ENCODE measurements at regions not wholly inside any gene's neighbourhood (a gene's known extent, or its start where the extent isn't known, plus 50 kb on each side); places are given as distances from the start of the nearest gene placed in this dataset.

- no peak for TF ChIP-seq REST (IDR thresholded peaks at IDR 0.05; ENCODE audit: unreplicated experiment)
- TF ChIP-seq POLR2AphosphoS5 (IDR thresholded peaks at IDR 0.05; ENCODE audit: low read depth): no peak
- TF ChIP-seq ZNF114 (CRISPR knock-in tag; IDR thresholded peaks at IDR 0.05): no peak
These were observed 338.6 kb downstream of the FGF9 start (continued) for GRCh38 chr13:22009500-22009899.

GRCh38 chr13:22009937-22010336 lies 339.1 kb downstream of the FGF9 start:
- ATAC-seq (no peak), DNase-seq (ENCODE audit: low spot score) (no peak)
- Histone ChIP-seq H3K4me1 (ENCODE audit: insufficient read depth) (no peaks in the 10 kb centered on the region), H3F3A (replicated peaks; ENCODE audit: low read depth) (no peaks in the 10 kb centered on the region), H3K4me2 (no peak overlapping the region), H3K4me3 (no peak overlapping the region), H3K36me3 (ENCODE audit: insufficient read depth) (no peaks in the 10 kb centered on the region), H3K79me2 (replicated peaks; ENCODE audit: insufficient read depth) (no peaks in the 10 kb centered on the region), H2AFZ (peak overlapping the region; percentile 59; the same call in 1 of the 2 replicates), H3K9me2 (ENCODE audit: insufficient read depth) (0 out of 2 replicates have a peak, but pooled peaks cover 4% of the 10 kb centered on the region), H3K27me3 (ENCODE audit: insufficient read depth) (no peaks in the 10 kb centered on the region), H3K27ac (ENCODE audit: low read depth) (no peak overlapping the region), H4K20me1 (replicated peaks; ENCODE audit: insufficient read depth) (no peaks in the 10 kb centered on the region)
- Mint-ChIP-seq H3K27ac (no peak overlapping the region), H3K4me1 (peaks cover 2% of the 10 kb centered on the region; the same call in 1 of the 3 replicates), H3K27me3 (ENCODE audit: insufficient read depth, low read depth, poor library complexity) (peaks cover 6% of the 10 kb centered on the region), H3K9me3 (peaks cover 3% of the 10 kb centered on the region; the same call in 2 of the 3 replicates), H3K4me3 (no peak overlapping the region), H3K36me3 (ENCODE audit: low read depth) (no peaks in the 10 kb centered on the region)
- TF ChIP-seq ETS1 (IDR thresholded peaks at IDR 0.05) (no peak), CTCF (conservative IDR thresholded peaks at IDR 0.05; ENCODE audit: low read depth in 2 of 2) (no peak), REST (IDR thresholded peaks at IDR 0.05; ENCODE audit: unreplicated experiment) (no peak), NANOG (IDR thresholded peaks at IDR 0.05; ENCODE audit: borderline replicate concordance) (no peak)

All from GM23338 (cell line).